Urinary bladder (tissue), 3 donors: ENCODE measurements at regions not wholly inside any gene's neighbourhood (a gene's known extent, or its start where the extent isn't known, plus 50 kb on each side); places are given as distances from the start of the nearest gene placed in this dataset.

Experiments used
- DNase-seq: peaks from one replicate; pipeline ENCODE4 v3.0.0-alpha.2; 2015; ENCODE audit errors: extremely low spot score
- H3K27ac ChIP-seq: one replicate; pipeline ENCODE4 v1.5.1; 2013; ENCODE audit warnings: low read depth, mild to moderate bottlenecking, moderate library complexity
- H3K36me3 ChIP-seq: one replicate; pipeline ENCODE4 v1.6.1; 2013; ENCODE audit warnings: mild to moderate bottlenecking, moderate library complexity; ENCODE audit not compliant: insufficient read depth
- H3K4me1 ChIP-seq: one replicate; pipeline ENCODE4 v1.6.1; 2013; ENCODE audit warnings: mild to moderate bottlenecking, moderate library complexity; ENCODE audit not compliant: insufficient read depth
- H3K4me3 ChIP-seq: one replicate; pipeline ENCODE4 v1.5.1; 2013; ENCODE audit warnings: low read depth, low read length
- WGBS: extraction: QIAGEN DNeasy Blood & Tissue Kit; methylation state at CpG from one replicate; pipeline ENCODE4 v1.1.7; 2013; 5-methylcytosine and 5-hydroxymethylcytosine counted together
- donor health status: healthy with polysubstance abuse.
- donor health status: healthy.

- no peak for DNase-seq
- Histone ChIP-seq H3K4me3 (no peak overlapping the region), H3K4me1 (no peaks in the 10 kb centered on the region), H3K27ac (no peak overlapping the region), H3K36me3 (no peaks in the 10 kb centered on the region)
- WGBS = 52% methylated on average over 7 of the region's 7 CpGs
Measured at GRCh38 chr16:82317411-82318167, 147.6 kb upstream of the MPHOSPH6 start.

- H3K27ac ChIP-seq = no peak overlapping the region
- no peaks in the 10 kb centered on the region for H3K36me3 ChIP-seq
- H3K4me1 ChIP-seq = no peaks in the 10 kb centered on the region
- no peak overlapping the region for H3K4me3 ChIP-seq
- WGBS = 82% methylated on average over 1 of the region's 1 CpG
- DNase-seq = no peak
Measured at GRCh38 chr16:82313754-82314153, 143.7 kb upstream of the MPHOSPH6 start.

GRCh38 chr16:82311528-82311927 lies 141.5 kb upstream of the MPHOSPH6 start:
- 97% methylated on average over 5 of the region's 5 CpGs for WGBS
- Histone ChIP-seq H3K4me1 (no peaks in the 10 kb centered on the region), H3K36me3 (no peaks in the 10 kb centered on the region), H3K27ac (no peak overlapping the region), H3K4me3 (no peak overlapping the region)
- DNase-seq = no peak

- WGBS = 50% methylated on average over 17 of the region's 17 CpGs
- no peak for DNase-seq
- no peaks in the 10 kb centered on the region for H3K36me3 ChIP-seq
- no peaks in the 10 kb centered on the region for H3K4me1 ChIP-seq
- no peak overlapping the region for H3K4me3 ChIP-seq
- H3K27ac ChIP-seq = no peak overlapping the region
Measured at GRCh38 chr16:82302042-82302727, 132.2 kb upstream of the MPHOSPH6 start.

- Histone ChIP-seq H3K36me3 (no peaks in the 10 kb centered on the region), H3K4me3 (no peak overlapping the region), H3K4me1 (no peaks in the 10 kb centered on the region), H3K27ac (no peak overlapping the region)
- DNase-seq = no peak
- WGBS = 81% methylated on average over 7 of the region's 7 CpGs
Measured at GRCh38 chr16:82301146-82301755, 131.2 kb upstream of the MPHOSPH6 start.

- Histone ChIP-seq H3K27ac (no peak overlapping the region), H3K4me1 (no peaks in the 10 kb centered on the region), H3K36me3 (no peaks in the 10 kb centered on the region), H3K4me3 (no peak overlapping the region)
- whole genome bisulfite sequencing = 95% methylated on average over 6 of the region's 6 CpGs
- no peak for DNase-seq
Measured at GRCh38 chr16:82300374-82300951, 130.4 kb upstream of the MPHOSPH6 start.

- H3K36me3 ChIP-seq = no peaks in the 10 kb centered on the region
Measured at GRCh38 chr16:82298472-82298871, 128.4 kb upstream of the MPHOSPH6 start.

GRCh38 chr16:82295290-82296201 lies 125.5 kb upstream of the MPHOSPH6 start:
- 88% methylated on average over 9 of the region's 9 CpGs for WGBS
- Histone ChIP-seq H3K36me3 (no peaks in the 10 kb centered on the region), H3K4me1 (no peaks in the 10 kb centered on the region), H3K27ac (no peak overlapping the region), H3K4me3 (no peak overlapping the region)
- DNase-seq = no peak

More at GRCh38 chr16:82298472-82298871, 128.4 kb upstream of the MPHOSPH6 start:
- 89% methylated on average over 5 of the region's 5 CpGs for WGBS
- Histone ChIP-seq H3K4me3 (no peak overlapping the region), H3K4me1 (no peaks in the 10 kb centered on the region), H3K27ac (no peak overlapping the region)
- no peak for DNase-seq

- H3K4me3 ChIP-seq = no peak overlapping the region
- H3K4me1 ChIP-seq = no peaks in the 10 kb centered on the region
- no peak overlapping the region for H3K27ac ChIP-seq
- 88% methylated on average over 2 of the region's 2 CpGs for WGBS
- H3K36me3 ChIP-seq = no peaks in the 10 kb centered on the region
- DNase-seq = no peak
Measured at GRCh38 chr16:82293671-82294070, 123.6 kb upstream of the MPHOSPH6 start.

GRCh38 chr16:82287937-82288336 lies 117.9 kb upstream of the MPHOSPH6 start:
- H3K36me3 ChIP-seq = no peaks in the 10 kb centered on the region
- no peaks in the 10 kb centered on the region for H3K4me1 ChIP-seq
- H3K27ac ChIP-seq = no peak overlapping the region
- 76% methylated on average over 3 of the region's 3 CpGs for WGBS
- no peak overlapping the region for H3K4me3 ChIP-seq
- DNase-seq = no peak

- Histone ChIP-seq H3K27ac (no peak overlapping the region), H3K4me3 (no peak overlapping the region), H3K4me1 (no peaks in the 10 kb centered on the region), H3K36me3 (no peaks in the 10 kb centered on the region)
- DNase-seq = no peak
Measured at GRCh38 chr16:82282662-82283061, 112.6 kb upstream of the MPHOSPH6 start.

GRCh38 chr16:82281544-82281943 lies 111.5 kb upstream of the MPHOSPH6 start:
- DNase-seq = no peak
- Histone ChIP-seq H3K4me3 (no peak overlapping the region), H3K4me1 (no peaks in the 10 kb centered on the region), H3K36me3 (no peaks in the 10 kb centered on the region), H3K27ac (no peak overlapping the region)
- 79% methylated on average over 2 of the region's 2 CpGs for WGBS

GRCh38 chr16:82280867-82281266 lies 110.8 kb upstream of the MPHOSPH6 start:
- Histone ChIP-seq H3K4me1 (no peaks in the 10 kb centered on the region), H3K4me3 (no peak overlapping the region), H3K36me3 (no peaks in the 10 kb centered on the region), H3K27ac (no peak overlapping the region)
- no peak for DNase-seq
- 96% methylated on average over 1 of the region's 1 CpG for WGBS
